Naive B cell (primary cell): ENCODE measurements at regions not wholly inside any gene's neighbourhood (a gene's known extent, or its start where the extent isn't known, plus 50 kb on each side); places are given as distances from the start of the nearest gene placed in this dataset.
"Not testable (repeated sequence)": the region's sequence is repeated elsewhere in the genome, so short reads cannot be mapped to it uniquely, and the experiment has no call there.

Experiments
- ATAC-seq, 2 donors: fragments of 150-1000 bp; cut with Tn5 transposase; 2 replicates each; pipeline ENCODE4 v1.10.0; 2021; ENCODE audit warnings: low read depth in 2 of 2, mild to moderate bottlenecking in 2 of 2, moderate library complexity in 2 of 2
- DNase-seq: peaks from one replicate; pipeline ENCODE4 v3.0.0; 2022
- H3K27ac Mint-ChIP-seq, 6 donors: one replicate each; pipeline ENCODE4 v1.8.0; 2020 to 2022; ENCODE audit warnings: mild to moderate bottlenecking in 6 of 6, mixed read lengths in 6 of 6, moderate library complexity in 5 of 6, inconsistent platforms in 2 of 6
- H3K27me3 Mint-ChIP-seq, 3 donors: one replicate each; pipeline ENCODE4 v1.8.0; 2021 to 2022; ENCODE audit warnings: mixed read lengths in 3 of 3, mild to moderate bottlenecking in 1 of 3
- H3K36me3 Mint-ChIP-seq, 2 donors: one replicate each; pipeline ENCODE4 v1.8.0; 2020 to 2022; ENCODE audit warnings: mixed read lengths in 2 of 2, inconsistent platforms in 1 of 2, mild to moderate bottlenecking in 1 of 2
- H3K4me1 Mint-ChIP-seq, 3 donors: one replicate each; pipeline ENCODE4 v1.8.0; 2020 to 2022; ENCODE audit warnings: mixed read lengths in 3 of 3, inconsistent platforms in 1 of 3, mild to moderate bottlenecking in 1 of 3, moderate library complexity in 1 of 3
- H3K4me3 Mint-ChIP-seq, 8 donors: one replicate each; pipeline ENCODE4 v1.8.0; 2020 to 2022; ENCODE audit warnings: mild to moderate bottlenecking in 8 of 8, mixed read lengths in 8 of 8, moderate library complexity in 8 of 8, inconsistent platforms in 2 of 8
- H3K9me3 Mint-ChIP-seq, 7 donors: one replicate each; pipeline ENCODE4 v1.8.0; 2020 to 2022; ENCODE audit warnings: mixed read lengths in 7 of 7, mild to moderate bottlenecking in 5 of 7, inconsistent platforms in 2 of 7, moderate library complexity in 1 of 7

GRCh38 chr11:39365809-39366436, 2093.5 kb downstream of the LRRC4C start:
- Mint-ChIP-seq H3K4me1 (peaks cover 0 to 4% (median 0%) of the 10 kb centered on the region in 3 donors), H3K36me3 (no peaks in the 10 kb centered on the region), H3K27me3 (no peaks in the 10 kb centered on the region), H3K9me3 (no peaks in the 10 kb centered on the region), H3K4me3 (no peak overlapping the region), H3K27ac (no peak overlapping the region)
- ATAC-seq (no peak), DNase-seq (no peak)

- Mint-ChIP-seq H3K4me1 (peaks cover 0 to 4% (median 0%) of the 10 kb centered on the region in 3 donors), H3K36me3 (no peaks in the 10 kb centered on the region), H3K27me3 (no peaks in the 10 kb centered on the region), H3K9me3 (no peaks in the 10 kb centered on the region), H3K4me3 (no peak overlapping the region), H3K27ac (no peak overlapping the region)
- no peak for ATAC-seq
- DNase-seq: no peak
These were observed 2095.9 kb downstream of the LRRC4C start for GRCh38 chr11:39363571-39363970.

- H3K36me3 Mint-ChIP-seq: no peaks in the 10 kb centered on the region
- no peaks in the 10 kb centered on the region for H3K27me3 Mint-ChIP-seq
- no peaks in the 10 kb centered on the region for H3K4me1 Mint-ChIP-seq
- DNase-seq (no peak), ATAC-seq (no peak)
- H3K27ac Mint-ChIP-seq: no peak overlapping the region
- H3K9me3 Mint-ChIP-seq: no peaks in the 10 kb centered on the region
- H3K4me3 Mint-ChIP-seq: no peak overlapping the region
These were observed 2097.9 kb downstream of the LRRC4C start for GRCh38 chr11:39361557-39361956.

- H3K9me3 Mint-ChIP-seq: peaks cover 0 to 4% (median 0%) of the 10 kb centered on the region in 7 donors
- no peaks in the 10 kb centered on the region for H3K36me3 Mint-ChIP-seq
- no peak for DNase-seq
- H3K27ac Mint-ChIP-seq: no peak overlapping the region
- no peak overlapping the region for H3K4me3 Mint-ChIP-seq
- H3K27me3 Mint-ChIP-seq: no peaks in the 10 kb centered on the region
- H3K4me1 Mint-ChIP-seq: no peaks in the 10 kb centered on the region
- ATAC-seq: no peak
These were observed 2113.5 kb downstream of the LRRC4C start for GRCh38 chr11:39345834-39346442.

- H3K27me3 Mint-ChIP-seq: no peaks in the 10 kb centered on the region
- DNase-seq (no peak), ATAC-seq (no peak)
- H3K36me3 Mint-ChIP-seq: no peaks in the 10 kb centered on the region
- peaks cover 7 to 31% (median 16%) of the 10 kb centered on the region in 7 donors for H3K9me3 Mint-ChIP-seq
- H3K4me3 Mint-ChIP-seq: no peak overlapping the region
- H3K4me1 Mint-ChIP-seq: no peaks in the 10 kb centered on the region
- no peak overlapping the region for H3K27ac Mint-ChIP-seq
These were observed 2118.0 kb downstream of the LRRC4C start for GRCh38 chr11:39341461-39341860.

GRCh38 chr11:39333006-39333405, 2126.4 kb downstream of the LRRC4C start:
- DNase-seq, H3K4me1 Mint-ChIP-seq, H3K27ac Mint-ChIP-seq: not testable (repeated sequence)

GRCh38 chr11:39327302-39327701, 2132.2 kb downstream of the LRRC4C start:
- Mint-ChIP-seq H3K9me3 (peaks cover 0 to 7% (median 2%) of the 10 kb centered on the region in 7 donors), H3K27me3 (no peaks in the 10 kb centered on the region), H3K4me1 (no peaks in the 10 kb centered on the region), H3K27ac (no peak overlapping the region), H3K4me3 (no peak overlapping the region), H3K36me3 (no peaks in the 10 kb centered on the region)
- DNase-seq (no peak), ATAC-seq (no peak)

More at GRCh38 chr11:39333006-39333405, 2126.4 kb downstream of the LRRC4C start:
- not testable (repeated sequence) for H3K36me3 Mint-ChIP-seq, ATAC-seq, H3K4me3 Mint-ChIP-seq, H3K27me3 Mint-ChIP-seq
- H3K9me3 Mint-ChIP-seq: peaks cover 0 to 25% (median 9%) of the 10 kb centered on the region in 7 donors

- peaks cover 8 to 35% (median 12%) of the 10 kb centered on the region in 7 donors for H3K9me3 Mint-ChIP-seq
- not testable (repeated sequence) for H3K4me1 Mint-ChIP-seq, H3K4me3 Mint-ChIP-seq, H3K27ac Mint-ChIP-seq, ATAC-seq, DNase-seq, H3K27me3 Mint-ChIP-seq, H3K36me3 Mint-ChIP-seq
These were observed 2147.6 kb downstream of the LRRC4C start for GRCh38 chr11:39311888-39312287.

- ATAC-seq: no peak
- H3K9me3 Mint-ChIP-seq: peaks cover 3 to 20% (median 5%) of the 10 kb centered on the region in 7 donors
- no peaks in the 10 kb centered on the region for H3K4me1 Mint-ChIP-seq
- H3K27me3 Mint-ChIP-seq: no peaks in the 10 kb centered on the region
- H3K36me3 Mint-ChIP-seq: no peaks in the 10 kb centered on the region
- H3K4me3 Mint-ChIP-seq: no peak overlapping the region
- H3K27ac Mint-ChIP-seq: no peak overlapping the region
- no peak for DNase-seq
These were observed 2154.9 kb downstream of the LRRC4C start for GRCh38 chr11:39304586-39304985.

GRCh38 chr11:39294648-39295047, 2164.8 kb downstream of the LRRC4C start:
- Mint-ChIP-seq H3K9me3 (peaks cover 11 to 15% (median 13%) of the 10 kb centered on the region in 7 donors), H3K27ac (no peak overlapping the region), H3K27me3 (no peaks in the 10 kb centered on the region), H3K4me1 (no peaks in the 10 kb centered on the region), H3K4me3 (no peak overlapping the region), H3K36me3 (no peaks in the 10 kb centered on the region)
- DNase-seq (no peak), ATAC-seq (no peak)

- H3K4me3 Mint-ChIP-seq: no peak overlapping the region
- DNase-seq (no peak), ATAC-seq (no peak)
- no peak overlapping the region for H3K27ac Mint-ChIP-seq
- H3K9me3 Mint-ChIP-seq: peaks cover 3 to 19% (median 15%) of the 10 kb centered on the region in 7 donors
- no peaks in the 10 kb centered on the region for H3K4me1 Mint-ChIP-seq
- H3K27me3 Mint-ChIP-seq: no peaks in the 10 kb centered on the region
- no peaks in the 10 kb centered on the region for H3K36me3 Mint-ChIP-seq
These were observed 2171.4 kb downstream of the LRRC4C start for GRCh38 chr11:39288011-39288410.

- no peak for ATAC-seq
- no peak overlapping the region for H3K4me3 Mint-ChIP-seq
These were observed 2191.2 kb downstream of the LRRC4C start for GRCh38 chr11:39268176-39268690.

GRCh38 chr11:39255648-39256047, 2203.8 kb downstream of the LRRC4C start:
- no peak overlapping the region for H3K4me3 Mint-ChIP-seq
- H3K27ac Mint-ChIP-seq: no peak overlapping the region
- no peaks in the 10 kb centered on the region for H3K27me3 Mint-ChIP-seq
- H3K9me3 Mint-ChIP-seq: peaks cover 5 to 54% (median 21%) of the 10 kb centered on the region in 7 donors
- H3K36me3 Mint-ChIP-seq: peaks cover 4 to 6% of the 10 kb centered on the region in 2 donors
- no peak for ATAC-seq
- no peaks in the 10 kb centered on the region for H3K4me1 Mint-ChIP-seq
- DNase-seq: no peak

More at GRCh38 chr11:39268176-39268690, 2191.2 kb downstream of the LRRC4C start:
- H3K36me3 Mint-ChIP-seq: no peaks in the 10 kb centered on the region
- no peak overlapping the region for H3K27ac Mint-ChIP-seq
- H3K9me3 Mint-ChIP-seq: peaks cover 5 to 12% (median 9%) of the 10 kb centered on the region in 7 donors
- no peaks in the 10 kb centered on the region for H3K27me3 Mint-ChIP-seq
- H3K4me1 Mint-ChIP-seq: no peaks in the 10 kb centered on the region
- no peak for DNase-seq
